ENCODE measurements at regions not wholly inside any gene's neighbourhood (a gene's known extent, or its start where the extent isn't known, plus 50 kb on each side); places are given as distances from the start of the nearest gene placed in this dataset.

GRCh38 chr17:55580596-55581133, 69.4 kb upstream of the SMIM36 start:
- DNase-seq, result no peak

- peak; percentile 69 for DNase-seq
Measured at GRCh38 chr17:55577687-55578086, 66.4 kb upstream of the SMIM36 start.

GRCh38 chr17:55576996-55577586, 65.8 kb upstream of the SMIM36 start:
- peak; percentile 69 for DNase-seq

GRCh38 chr17:55576237-55576995, 65.2 kb upstream of the SMIM36 start:
- no peak for DNase-seq

GRCh38 chr17:55575058-55575636, 63.9 kb upstream of the SMIM36 start:
- no peak for DNase-seq

- no peak for DNase-seq
Measured at GRCh38 chr17:55572599-55572998, 61.3 kb upstream of the SMIM36 start.

- no peak for DNase-seq
Measured at GRCh38 chr17:55572139-55572538, 60.9 kb upstream of the SMIM36 start.

- no peak for DNase-seq
Measured at GRCh38 chr17:55571095-55571494, 59.8 kb upstream of the SMIM36 start.

- DNase-seq, result no peak
Measured at GRCh38 chr17:55570391-55570790, 59.1 kb upstream of the SMIM36 start.

- DNase-seq, result no peak
Measured at GRCh38 chr17:55567240-55568214, 56.3 kb upstream of the SMIM36 start.

GRCh38 chr17:55564081-55564480, 52.8 kb upstream of the SMIM36 start:
- DNase-seq, result no peak

- no peak for DNase-seq
Measured at GRCh38 chr17:55563363-55563762, 52.1 kb upstream of the SMIM36 start.

GRCh38 chr17:55561973-55562495, 50.8 kb upstream of the SMIM36 start:
- DNase-seq, result no peak

GRCh38 chr17:55561316-55561972, 50.2 kb upstream of the SMIM36 start:
- DNase-seq, result no peak

Data from stimulated activated CD4-positive, alpha-beta T cell treated with anti-CD3 and anti-CD28 coated beads, Interleukin-15, amount 100 ng/mL, for 24 hours (primary cell).